OCI-LY1 (cell line): ENCODE measurements at regions not wholly inside any gene's neighbourhood (a gene's known extent, or its start where the extent isn't known, plus 50 kb on each side); places are given as distances from the start of the nearest gene placed in this dataset.

Source experiments
- H2AFZ ChIP-seq: fragments of 200-600 bp; sonication (generic), shearing (Covaris generic); 2 replicates; pipeline ENCODE4 v1.6.0; 2014; ENCODE audit warnings: antibody characterized with exemption, mild to moderate bottlenecking, low read length
- H3F3A ChIP-seq: fragments of 200-600 bp; sonication (generic), shearing (Covaris generic); 2 replicates; pipeline ENCODE4 v1.6.0; 2014; ENCODE audit warnings: mild to moderate bottlenecking, antibody characterized with exemption, low read length, moderate library complexity; ENCODE audit not compliant: insufficient read depth
- H3K27ac ChIP-seq: fragments of 200-600 bp; sonication (generic); 2 replicates; pipeline ENCODE4 v1.5.1; 2014; ENCODE audit warnings: low read length, mixed run types, mild to moderate bottlenecking, low read depth; ENCODE audit not compliant: poor library complexity, severe bottlenecking
- H3K27me3 ChIP-seq: fragments of 200-600 bp; sonication (generic); 2 replicates; pipeline ENCODE4 v1.6.0; 2014; ENCODE audit warnings: antibody characterized with exemption, mild to moderate bottlenecking, low read length, moderate library complexity; ENCODE audit not compliant: insufficient read depth
- H3K36me3 ChIP-seq: fragments of 200-600 bp; sonication (generic); 2 replicates; pipeline ENCODE4 v1.6.1; 2014; ENCODE audit warnings: mild to moderate bottlenecking, antibody characterized with exemption, low read length, moderate library complexity, mixed read lengths; ENCODE audit not compliant: insufficient read depth
- H3K4me1 ChIP-seq: fragments of 200-600 bp; sonication (generic); 2 replicates; pipeline ENCODE4 v1.5.1; 2014; ENCODE audit warnings: mild to moderate bottlenecking, low read length, moderate library complexity; ENCODE audit not compliant: insufficient read depth, severe bottlenecking
- H3K4me2 ChIP-seq: fragments of 200-600 bp; sonication (generic), shearing (Covaris generic); 2 replicates; pipeline ENCODE4 v1.6.1; 2014; ENCODE audit warnings: low read length
- H3K4me3 ChIP-seq: fragments of 200-600 bp; sonication (generic); 2 replicates; pipeline ENCODE4 v1.5.1; 2014; ENCODE audit warnings: low read length, low read depth, mild to moderate bottlenecking, mixed read lengths; ENCODE audit not compliant: poor library complexity, severe bottlenecking
- H3K79me2 ChIP-seq: fragments of 200-600 bp; shearing (Covaris generic); 2 replicates; pipeline ENCODE4 v1.6.1; 2016; ENCODE audit warnings: mixed run types, low read length, mixed read lengths; ENCODE audit not compliant: insufficient read depth
- H3K9ac ChIP-seq: fragments of 200-600 bp; sonication (generic), shearing (Covaris generic); 2 replicates; pipeline ENCODE4 v1.6.1; 2014; ENCODE audit warnings: mild to moderate bottlenecking, low read length, mixed read lengths
- H3K9me2 ChIP-seq: fragments of 200-600 bp; sonication (generic), shearing (Covaris generic); 2 replicates; pipeline ENCODE4 v1.6.1; 2014; ENCODE audit warnings: low read depth, mild to moderate bottlenecking, low read length, mixed read lengths
- H3K9me3 ChIP-seq: fragments of 200-600 bp; shearing (Covaris generic); 2 replicates; pipeline ENCODE4 v1.6.1; 2014; ENCODE audit warnings: low read length, mixed read lengths
- H4K20me1 ChIP-seq: fragments of 200-600 bp; sonication (generic), shearing (Covaris generic); 2 replicates; pipeline ENCODE4 v1.6.0; 2016; ENCODE audit warnings: mild to moderate bottlenecking, low read length; ENCODE audit not compliant: insufficient read depth
- EZH2 ChIP-seq: fragments of 200-600 bp; sonication (generic), shearing (Covaris generic); IDR thresholded peaks from 2 replicates; pipeline ENCODE4 v1.8.0; 2017; ENCODE audit warnings: borderline replicate concordance, mixed run types, mild to moderate bottlenecking, antibody characterized with exemption, low read length, moderate library complexity, mixed read lengths
- TF ChIP-seq, protein P1 (sequence below): fragments of 200-600 bp; sonication (generic), shearing (Covaris generic); IDR thresholded peaks from 2 replicates; pipeline ENCODE4 v1.5.1; 2017; ENCODE audit warnings: mild to moderate bottlenecking, antibody characterized with exemption, low read length, moderate library complexity, mixed read lengths

DNA sequence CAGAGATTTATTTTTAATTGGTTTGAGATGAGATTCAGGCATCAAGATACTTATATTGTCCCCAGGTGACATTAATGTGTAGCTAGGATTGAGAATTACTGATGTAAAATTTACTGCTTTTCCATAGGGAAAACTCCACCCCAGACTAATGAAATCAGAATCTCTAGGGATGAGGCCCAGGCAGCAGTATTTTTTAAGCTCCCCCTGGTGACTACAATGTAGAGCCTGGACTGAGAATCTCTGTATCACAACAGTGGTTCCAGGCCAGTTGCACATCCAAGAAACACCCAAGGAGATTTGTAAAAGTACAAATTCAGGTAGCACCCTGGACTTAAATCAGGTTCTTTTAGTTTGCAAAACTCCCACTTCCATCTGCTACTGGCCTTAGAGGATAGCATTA lies 185.7 kb downstream of the MARCHF11 start:
- no peak overlapping the region for H3K27ac ChIP-seq
- H3K4me2 ChIP-seq, result no peak overlapping the region
- H3K79me2 ChIP-seq, result no peaks in the 10 kb centered on the region
- H3K9me2 ChIP-seq, result no peaks in the 10 kb centered on the region
- no peaks in the 10 kb centered on the region for H3K36me3 ChIP-seq
- no peak overlapping the region for H3K9ac ChIP-seq
- H3K4me3 ChIP-seq, result no peak overlapping the region
- TF ChIP-seq EZH2, result no peak
- TF ChIP-seq, protein P1, sequence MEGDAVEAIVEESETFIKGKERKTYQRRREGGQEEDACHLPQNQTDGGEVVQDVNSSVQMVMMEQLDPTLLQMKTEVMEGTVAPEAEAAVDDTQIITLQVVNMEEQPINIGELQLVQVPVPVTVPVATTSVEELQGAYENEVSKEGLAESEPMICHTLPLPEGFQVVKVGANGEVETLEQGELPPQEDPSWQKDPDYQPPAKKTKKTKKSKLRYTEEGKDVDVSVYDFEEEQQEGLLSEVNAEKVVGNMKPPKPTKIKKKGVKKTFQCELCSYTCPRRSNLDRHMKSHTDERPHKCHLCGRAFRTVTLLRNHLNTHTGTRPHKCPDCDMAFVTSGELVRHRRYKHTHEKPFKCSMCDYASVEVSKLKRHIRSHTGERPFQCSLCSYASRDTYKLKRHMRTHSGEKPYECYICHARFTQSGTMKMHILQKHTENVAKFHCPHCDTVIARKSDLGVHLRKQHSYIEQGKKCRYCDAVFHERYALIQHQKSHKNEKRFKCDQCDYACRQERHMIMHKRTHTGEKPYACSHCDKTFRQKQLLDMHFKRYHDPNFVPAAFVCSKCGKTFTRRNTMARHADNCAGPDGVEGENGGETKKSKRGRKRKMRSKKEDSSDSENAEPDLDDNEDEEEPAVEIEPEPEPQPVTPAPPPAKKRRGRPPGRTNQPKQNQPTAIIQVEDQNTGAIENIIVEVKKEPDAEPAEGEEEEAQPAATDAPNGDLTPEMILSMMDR, result no peak
- H3K27me3 ChIP-seq, result no peaks in the 10 kb centered on the region
- no peaks in the 10 kb centered on the region for H3F3A ChIP-seq
- H3K9me3 ChIP-seq, result no peaks in the 10 kb centered on the region
- H4K20me1 ChIP-seq, result no peaks in the 10 kb centered on the region
- H2AFZ ChIP-seq, result no peak overlapping the region
- H3K4me1 ChIP-seq, result no peaks in the 10 kb centered on the region

DNA sequence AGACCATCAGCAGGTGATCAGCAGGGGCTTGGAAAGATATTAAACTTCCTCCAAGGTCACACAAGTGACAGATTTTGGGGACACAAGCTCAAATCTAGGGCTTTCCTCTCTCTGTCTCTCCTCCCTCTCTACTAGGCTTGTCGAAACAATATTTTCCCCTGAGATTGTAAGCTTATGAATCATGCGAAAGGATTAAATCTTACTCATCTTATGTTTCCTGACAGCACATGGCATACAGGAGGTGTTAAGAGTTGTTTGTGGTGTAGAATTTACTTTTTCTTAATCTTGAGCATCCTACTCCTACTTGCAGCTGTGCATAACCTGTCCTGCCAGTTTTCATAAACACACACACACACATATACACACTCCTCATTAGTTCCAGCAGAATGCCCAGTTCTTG lies 186.3 kb downstream of the MARCHF11 start:
- Histone ChIP-seq H3K4me3 (no peak overlapping the region), H2AFZ (no peak overlapping the region), H3K27ac (no peak overlapping the region), H3K9me3 (no peaks in the 10 kb centered on the region), H3K9ac (no peak overlapping the region), H3K4me1 (no peaks in the 10 kb centered on the region), H3K36me3 (no peaks in the 10 kb centered on the region), H3K27me3 (no peaks in the 10 kb centered on the region), H3K4me2 (no peak overlapping the region), H3K79me2 (no peaks in the 10 kb centered on the region), H3K9me2 (no peaks in the 10 kb centered on the region), H3F3A (no peaks in the 10 kb centered on the region), H4K20me1 (no peaks in the 10 kb centered on the region)
- TF ChIP-seq, protein P1, result no peak
- no peak for TF ChIP-seq EZH2

DNA sequence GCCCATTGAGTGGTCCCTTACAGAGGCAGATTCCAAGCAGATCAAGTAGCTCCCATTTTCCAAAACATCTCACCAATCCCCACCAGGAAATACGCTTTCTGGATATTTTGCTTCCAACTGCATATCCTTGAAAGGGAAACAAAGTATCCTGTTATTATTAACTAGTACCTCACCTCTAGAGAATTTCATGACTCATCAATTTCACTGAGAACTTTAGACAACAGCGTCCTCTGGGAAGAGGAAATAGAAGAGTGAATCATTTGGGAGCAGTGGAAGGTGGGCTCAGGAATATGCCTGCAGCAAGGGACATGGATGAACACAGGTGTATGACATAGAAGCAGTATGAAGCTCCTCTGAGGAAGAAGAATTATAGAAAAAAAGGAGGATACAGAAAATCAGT lies 186.7 kb downstream of the MARCHF11 start:
- Histone ChIP-seq H3F3A (no peaks in the 10 kb centered on the region), H2AFZ (no peak overlapping the region), H3K4me1 (no peaks in the 10 kb centered on the region), H3K4me2 (no peak overlapping the region), H3K27me3 (no peaks in the 10 kb centered on the region), H3K4me3 (no peak overlapping the region), H3K9me3 (no peaks in the 10 kb centered on the region), H3K36me3 (no peaks in the 10 kb centered on the region), H3K27ac (no peak overlapping the region), H3K79me2 (no peaks in the 10 kb centered on the region), H3K9ac (no peak overlapping the region), H4K20me1 (no peaks in the 10 kb centered on the region), H3K9me2 (no peaks in the 10 kb centered on the region)
- TF ChIP-seq EZH2, result no peak
- TF ChIP-seq, protein P1, result no peak
